ENCODE measurements at regions not wholly inside any gene's neighbourhood (a gene's known extent, or its start where the extent isn't known, plus 50 kb on each side); places are given as distances from the start of the nearest gene placed in this dataset.

GRCh38 chr5:3051400-3051799, 299.9 kb upstream of the IRX2 start:
- no peak for TF ChIP-seq CTCF (IDR thresholded peaks at IDR 0.05)
- no peak for TF ChIP-seq ZFX (IDR thresholded peaks at IDR 0.05; ENCODE audit: borderline replicate concordance)
